GM10266 (cell line): ENCODE measurements at regions not wholly inside any gene's neighbourhood (a gene's known extent, or its start where the extent isn't known, plus 50 kb on each side); places are given as distances from the start of the nearest gene placed in this dataset.

Source experiments
- DNase-seq: peaks from one replicate; pipeline ENCODE4 v3.0.0; 2012; ENCODE audit errors: extremely low spot score
- TF ChIP-seq, protein P1 (sequence below): IDR thresholded peaks from 2 replicates; pipeline ENCODE4 v1.5.1; 2012; ENCODE audit warnings: mild to moderate bottlenecking, low read depth; ENCODE audit not compliant: control insufficient read depth, insufficient read depth; ENCODE audit errors: missing control alignments

DNA sequence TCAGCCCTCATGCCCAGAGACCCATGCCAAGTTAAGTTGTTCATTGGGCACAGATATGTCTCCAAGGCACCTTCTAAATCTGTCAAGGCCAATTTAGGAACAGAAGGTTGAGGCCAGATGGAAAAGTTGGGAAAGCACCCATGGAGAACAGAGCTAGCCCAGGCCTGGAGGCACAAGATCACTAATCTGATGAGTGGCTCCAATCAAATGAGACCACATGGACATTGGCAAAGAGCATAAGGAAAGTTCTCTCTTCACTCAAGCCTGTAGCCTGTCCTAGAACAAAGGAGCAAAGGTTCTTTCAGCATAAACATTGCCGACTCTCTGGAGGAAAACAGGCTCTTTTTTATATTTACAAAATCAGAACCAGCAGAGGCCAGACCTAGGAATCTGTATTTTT, 154.8 kb downstream of the RNF152 start:
- TF ChIP-seq, protein P1, sequence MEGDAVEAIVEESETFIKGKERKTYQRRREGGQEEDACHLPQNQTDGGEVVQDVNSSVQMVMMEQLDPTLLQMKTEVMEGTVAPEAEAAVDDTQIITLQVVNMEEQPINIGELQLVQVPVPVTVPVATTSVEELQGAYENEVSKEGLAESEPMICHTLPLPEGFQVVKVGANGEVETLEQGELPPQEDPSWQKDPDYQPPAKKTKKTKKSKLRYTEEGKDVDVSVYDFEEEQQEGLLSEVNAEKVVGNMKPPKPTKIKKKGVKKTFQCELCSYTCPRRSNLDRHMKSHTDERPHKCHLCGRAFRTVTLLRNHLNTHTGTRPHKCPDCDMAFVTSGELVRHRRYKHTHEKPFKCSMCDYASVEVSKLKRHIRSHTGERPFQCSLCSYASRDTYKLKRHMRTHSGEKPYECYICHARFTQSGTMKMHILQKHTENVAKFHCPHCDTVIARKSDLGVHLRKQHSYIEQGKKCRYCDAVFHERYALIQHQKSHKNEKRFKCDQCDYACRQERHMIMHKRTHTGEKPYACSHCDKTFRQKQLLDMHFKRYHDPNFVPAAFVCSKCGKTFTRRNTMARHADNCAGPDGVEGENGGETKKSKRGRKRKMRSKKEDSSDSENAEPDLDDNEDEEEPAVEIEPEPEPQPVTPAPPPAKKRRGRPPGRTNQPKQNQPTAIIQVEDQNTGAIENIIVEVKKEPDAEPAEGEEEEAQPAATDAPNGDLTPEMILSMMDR = no peak
- no peak for DNase-seq

DNA sequence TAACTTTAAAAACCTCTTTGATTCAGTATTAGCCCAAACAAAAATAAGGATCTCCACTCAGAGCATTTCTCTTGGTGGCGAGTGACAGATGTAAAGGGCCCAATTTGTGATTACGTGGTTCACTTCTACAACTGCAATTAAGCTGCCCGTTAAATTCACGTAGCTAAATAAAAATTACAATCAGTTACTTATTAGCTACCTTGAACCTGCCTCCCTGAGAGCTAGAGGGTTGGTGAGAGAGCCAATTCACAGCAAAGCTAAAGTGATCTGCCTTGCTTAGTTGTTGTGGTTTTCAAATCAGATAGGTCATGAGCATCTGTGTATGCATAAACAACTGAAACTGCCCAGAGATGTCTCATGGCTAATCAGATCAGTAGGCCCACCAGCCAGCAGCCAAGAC, 156.7 kb downstream of the RNF152 start:
- no peak for DNase-seq

DNA sequence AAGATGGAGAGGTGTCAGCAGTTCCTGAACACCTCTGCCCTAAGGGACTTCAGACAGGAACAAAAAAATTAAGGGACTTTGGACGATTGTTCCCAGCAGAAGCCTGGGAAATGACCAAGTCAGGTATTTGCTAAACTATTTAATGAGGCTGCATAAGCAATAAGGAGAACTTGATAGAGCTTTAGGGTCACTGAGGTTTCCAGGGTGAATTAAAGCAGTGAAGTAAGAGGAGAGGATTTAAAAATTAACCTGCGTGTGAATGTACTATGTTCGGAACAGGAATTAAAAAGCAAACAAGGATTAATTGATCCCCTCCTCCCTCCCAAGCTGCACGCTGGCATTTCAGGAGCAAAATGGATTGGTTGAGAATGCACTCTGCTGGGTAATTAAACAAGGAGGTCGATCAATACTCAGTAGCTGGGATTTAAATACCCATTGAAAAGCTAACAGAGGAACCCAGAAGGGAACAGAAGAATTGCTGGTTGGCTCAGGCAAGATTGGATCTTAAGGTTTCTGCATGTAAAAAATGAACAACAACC, 157.2 kb downstream of the RNF152 start:
- TF ChIP-seq, protein P1 = no peak

More for the DNA sequence above, 156.7 kb downstream of the RNF152 start:
- TF ChIP-seq, protein P1 = no peak

DNA sequence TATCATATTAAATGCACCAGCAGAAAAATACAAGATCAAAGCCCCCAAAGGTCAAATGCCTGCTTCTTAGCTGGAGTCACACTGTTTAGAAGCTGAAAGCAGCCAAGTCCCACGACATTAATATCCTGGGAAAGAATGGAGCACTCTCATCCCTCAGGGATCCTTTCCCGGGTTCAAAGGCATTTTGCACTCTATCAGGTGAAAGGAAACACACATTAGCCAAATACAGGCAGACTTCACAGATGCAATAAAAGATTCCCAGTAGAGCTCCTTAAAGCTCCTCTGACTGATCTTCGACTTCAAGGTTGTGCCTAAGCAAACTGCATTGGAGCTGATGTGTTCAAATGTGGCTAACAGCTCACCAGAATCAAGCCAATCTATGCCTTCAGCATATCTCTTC, 158.4 kb downstream of the RNF152 start:
- TF ChIP-seq, protein P1 = no peak

More for the DNA sequence above, 157.2 kb downstream of the RNF152 start:
- DNase-seq = no peak

DNA sequence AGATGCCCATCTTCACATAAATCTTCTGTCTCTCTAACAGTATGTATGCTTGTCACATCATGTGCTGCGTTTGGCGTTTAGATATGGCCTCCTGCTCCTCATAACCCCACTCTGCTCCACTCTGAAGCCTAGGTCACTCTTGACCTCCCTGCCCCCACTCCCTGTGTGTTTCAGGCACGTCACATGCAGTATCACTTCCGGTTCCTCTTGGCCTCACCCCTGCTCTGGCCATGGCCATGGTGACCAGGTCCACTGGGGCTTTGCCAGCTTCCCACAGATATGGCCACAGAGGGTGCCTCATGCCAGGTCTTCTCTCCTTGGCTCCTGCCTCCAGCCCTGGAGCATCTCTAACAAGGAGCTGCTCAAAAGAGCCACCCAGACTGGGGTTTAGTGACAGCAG, 160.0 kb downstream of the RNF152 start:
- DNase-seq = no peak
- TF ChIP-seq, protein P1 = no peak

More for the DNA sequence above, 158.4 kb downstream of the RNF152 start:
- no peak for DNase-seq

DNA sequence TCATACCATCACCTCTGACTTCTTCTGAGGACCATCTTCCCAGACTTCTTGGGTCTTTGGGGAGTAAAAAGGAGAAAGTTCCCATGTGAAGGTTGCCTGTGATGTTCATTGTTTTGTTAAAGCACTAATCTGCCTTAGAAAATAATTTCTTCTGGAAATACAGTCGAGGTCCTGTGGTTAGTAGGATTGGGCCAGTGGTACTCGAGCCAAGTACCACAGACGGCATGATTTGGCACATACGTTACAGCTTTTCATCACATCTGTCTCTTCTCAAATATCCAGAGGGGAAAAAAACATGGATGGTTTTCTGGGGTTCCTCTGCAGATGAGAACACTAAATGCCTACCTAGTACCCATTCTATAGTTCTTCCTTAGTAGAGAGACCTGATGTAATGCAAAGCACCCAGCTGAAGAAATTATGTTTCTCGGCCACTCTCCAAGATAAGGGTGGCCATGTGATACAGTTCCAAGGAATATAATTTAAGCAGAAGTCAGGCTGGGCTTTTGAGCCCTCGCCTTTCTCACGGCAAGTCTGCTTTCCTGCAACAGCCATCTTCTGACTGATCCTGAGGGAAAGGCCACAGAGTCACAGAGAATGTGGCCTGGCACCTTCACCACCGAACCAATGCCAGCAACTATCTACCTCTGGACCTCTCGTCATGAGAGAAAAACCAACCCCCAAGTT, 161.0 kb downstream of the RNF152 start:
- DNase-seq = no peak

DNA sequence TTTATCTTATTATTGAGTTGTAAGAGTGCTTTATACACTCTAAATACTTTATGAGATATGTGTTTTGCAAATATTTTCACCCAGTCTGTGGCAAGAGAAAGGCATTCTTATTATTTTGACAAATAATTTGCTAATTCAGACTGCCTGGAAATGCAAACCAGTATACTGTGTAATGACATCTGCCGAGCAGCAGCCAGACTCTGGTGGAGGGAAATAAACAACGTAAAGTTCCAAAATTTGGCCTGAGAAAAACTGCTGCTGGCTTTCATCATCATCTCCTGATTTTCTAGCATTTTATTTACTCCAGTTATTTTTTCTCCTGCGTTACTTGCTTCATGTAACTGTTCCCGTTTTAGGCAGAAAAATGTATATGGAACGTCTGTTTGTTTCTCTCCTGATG, 161.6 kb downstream of the RNF152 start:
- no peak for DNase-seq
- TF ChIP-seq, protein P1 = no peak

More for the DNA sequence above, 161.0 kb downstream of the RNF152 start:
- TF ChIP-seq, protein P1 = no peak
